Body of pancreas (tissue), 4 donors: ENCODE measurements at regions not wholly inside any gene's neighbourhood (a gene's known extent, or its start where the extent isn't known, plus 50 kb on each side); places are given as distances from the start of the nearest gene placed in this dataset.
"Not testable (repeated sequence)": the region's sequence is repeated elsewhere in the genome, so short reads cannot be mapped to it uniquely, and the experiment has no call there.

ENCODE experiments used
- CTCF ChIP-seq, 7 experiments: fragments of 450-650 bp in 4 of 7; fragments of 200-600 bp in 3 of 7; sonication (generic) in 3 of 7; IDR thresholded peaks; one replicate each; pipeline ENCODE4 v1.5.1; 2016 to 2019; ENCODE audit warnings: antibody characterized with exemption in 7 of 7
- POLR2A ChIP-seq, 3 donors: fragments of 450-650 bp; IDR thresholded peaks; one replicate each; pipeline ENCODE4 v1.6.1; 2016; ENCODE audit warnings: antibody characterized with exemption in 3 of 3, mild to moderate bottlenecking in 2 of 3

- TF ChIP-seq CTCF, POLR2A (IDR thresholded peaks at IDR 0.05): not testable (repeated sequence)
Measured at GRCh38 chr6:27692133-27692532, 219.2 kb upstream of the ZNF184 start.
